Osteocyte (in vitro differentiated cells): ENCODE measurements at regions not wholly inside any gene's neighbourhood (a gene's known extent, or its start where the extent isn't known, plus 50 kb on each side); places are given as distances from the start of the nearest gene placed in this dataset.

Source experiments
- DNase-seq: peaks from one replicate; pipeline ENCODE4 v3.0.0; 2021; ENCODE audit warnings: mixed read lengths; ENCODE audit not compliant: unreplicated experiment; ENCODE audit errors: extremely low spot score
- H3K27ac Mint-ChIP-seq: one replicate; pipeline ENCODE4 v1.8.0; 2021; ENCODE audit warnings: mild to moderate bottlenecking, mixed read lengths; ENCODE audit not compliant: unreplicated experiment
- H3K27me3 Mint-ChIP-seq: one replicate; pipeline ENCODE4 v1.8.0; 2021; ENCODE audit warnings: mixed read lengths; ENCODE audit not compliant: unreplicated experiment
- H3K36me3 Mint-ChIP-seq: one replicate; pipeline ENCODE4 v1.8.0; 2021; ENCODE audit warnings: mixed read lengths; ENCODE audit not compliant: unreplicated experiment
- H3K4me1 Mint-ChIP-seq: one replicate; pipeline ENCODE4 v1.8.0; 2021; ENCODE audit warnings: mixed read lengths; ENCODE audit not compliant: unreplicated experiment
- H3K4me3 Mint-ChIP-seq: one replicate; pipeline ENCODE4 v1.8.0; 2021; ENCODE audit warnings: mild to moderate bottlenecking, moderate library complexity, mixed read lengths; ENCODE audit not compliant: unreplicated experiment
- H3K9me3 Mint-ChIP-seq: one replicate; pipeline ENCODE4 v1.8.0; 2021; ENCODE audit warnings: mixed read lengths; ENCODE audit not compliant: unreplicated experiment
- TF ChIP-seq, protein P1 (sequence below): fragments of 200-600 bp; sonication (generic); IDR thresholded peaks from 2 replicates; pipeline ENCODE4 v1.5.0; 2021; ENCODE audit warnings: antibody characterized with exemption, mild to moderate bottlenecking, moderate library complexity

DNA sequence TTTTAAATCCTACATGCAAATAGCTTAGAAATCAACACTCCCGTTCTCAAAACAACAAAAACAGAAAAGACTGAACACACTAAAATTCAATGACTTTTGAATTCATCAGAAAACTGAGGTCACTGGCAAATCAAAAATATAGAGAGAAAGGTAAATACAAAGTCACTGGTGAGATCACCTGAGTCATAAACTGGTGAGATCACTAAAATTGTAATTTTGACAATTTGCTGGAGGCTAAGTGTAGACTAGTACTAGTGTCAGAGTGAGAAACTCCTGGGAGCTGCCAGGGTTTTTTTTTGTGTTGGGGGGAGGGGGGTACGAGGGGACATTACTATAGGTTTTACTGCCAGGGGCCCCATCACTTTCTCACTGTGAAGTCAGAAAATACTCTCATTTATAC, 1876.0 kb upstream of the CELF4 start:
- Mint-ChIP-seq H3K27ac (no peak overlapping the region), H3K4me3 (no peak overlapping the region), H3K4me1 (no peaks in the 10 kb centered on the region), H3K27me3 (no peaks in the 10 kb centered on the region), H3K36me3 (no peaks in the 10 kb centered on the region), H3K9me3 (no peaks in the 10 kb centered on the region)
- DNase-seq, result no peak
- TF ChIP-seq, protein P1, sequence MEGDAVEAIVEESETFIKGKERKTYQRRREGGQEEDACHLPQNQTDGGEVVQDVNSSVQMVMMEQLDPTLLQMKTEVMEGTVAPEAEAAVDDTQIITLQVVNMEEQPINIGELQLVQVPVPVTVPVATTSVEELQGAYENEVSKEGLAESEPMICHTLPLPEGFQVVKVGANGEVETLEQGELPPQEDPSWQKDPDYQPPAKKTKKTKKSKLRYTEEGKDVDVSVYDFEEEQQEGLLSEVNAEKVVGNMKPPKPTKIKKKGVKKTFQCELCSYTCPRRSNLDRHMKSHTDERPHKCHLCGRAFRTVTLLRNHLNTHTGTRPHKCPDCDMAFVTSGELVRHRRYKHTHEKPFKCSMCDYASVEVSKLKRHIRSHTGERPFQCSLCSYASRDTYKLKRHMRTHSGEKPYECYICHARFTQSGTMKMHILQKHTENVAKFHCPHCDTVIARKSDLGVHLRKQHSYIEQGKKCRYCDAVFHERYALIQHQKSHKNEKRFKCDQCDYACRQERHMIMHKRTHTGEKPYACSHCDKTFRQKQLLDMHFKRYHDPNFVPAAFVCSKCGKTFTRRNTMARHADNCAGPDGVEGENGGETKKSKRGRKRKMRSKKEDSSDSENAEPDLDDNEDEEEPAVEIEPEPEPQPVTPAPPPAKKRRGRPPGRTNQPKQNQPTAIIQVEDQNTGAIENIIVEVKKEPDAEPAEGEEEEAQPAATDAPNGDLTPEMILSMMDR, result no peak

DNA sequence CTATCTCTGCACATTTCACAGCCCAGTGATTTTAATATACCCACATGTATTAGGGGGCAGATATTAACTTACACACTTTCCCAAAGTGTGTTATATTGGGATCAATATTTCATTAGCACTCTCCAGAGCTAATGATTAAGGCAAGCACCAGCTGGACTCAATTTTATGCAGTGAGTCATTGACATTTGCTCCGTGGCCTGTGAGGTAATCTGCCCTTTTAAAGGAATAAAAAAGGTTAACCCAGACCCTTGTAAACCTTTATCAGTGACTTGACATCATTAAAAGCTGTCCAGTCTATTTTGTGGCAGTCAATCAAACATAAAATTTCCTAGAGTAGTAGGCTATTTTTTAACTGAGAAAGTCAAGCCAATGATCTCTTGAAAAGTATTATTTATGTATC, 1870.4 kb upstream of the CELF4 start:
- no peak overlapping the region for H3K27ac Mint-ChIP-seq
- no peak for DNase-seq
- H3K36me3 Mint-ChIP-seq, result no peaks in the 10 kb centered on the region
- no peaks in the 10 kb centered on the region for H3K27me3 Mint-ChIP-seq
- peaks cover 21% of the 10 kb centered on the region for H3K4me1 Mint-ChIP-seq
- TF ChIP-seq, protein P1, result no peak
- no peak overlapping the region for H3K4me3 Mint-ChIP-seq
- H3K9me3 Mint-ChIP-seq, result no peaks in the 10 kb centered on the region

DNA sequence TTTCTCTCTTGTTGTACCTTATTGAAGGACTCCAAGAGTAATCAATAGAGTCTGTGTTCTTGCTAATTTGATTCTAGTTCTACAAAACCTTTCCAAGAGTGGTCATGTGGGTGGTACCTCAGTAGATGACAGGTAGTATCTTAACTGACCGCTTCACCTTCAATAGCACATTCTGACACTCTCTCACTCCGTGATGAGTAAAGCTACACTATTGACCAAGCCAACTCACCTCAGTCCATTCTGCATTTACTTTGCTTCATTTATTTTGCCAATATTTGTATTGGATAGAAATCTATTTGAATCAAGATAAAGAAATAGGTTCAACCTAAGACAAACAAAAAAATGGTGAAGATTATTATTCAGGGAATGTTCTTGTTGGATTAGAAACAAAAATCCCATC, 1869.6 kb upstream of the CELF4 start:
- Mint-ChIP-seq H3K27me3 (no peaks in the 10 kb centered on the region), H3K27ac (no peak overlapping the region), H3K36me3 (no peaks in the 10 kb centered on the region), H3K4me3 (no peak overlapping the region), H3K9me3 (peaks cover 6% of the 10 kb centered on the region), H3K4me1 (peaks cover 21% of the 10 kb centered on the region)
- TF ChIP-seq, protein P1, result no peak
- no peak for DNase-seq

DNA sequence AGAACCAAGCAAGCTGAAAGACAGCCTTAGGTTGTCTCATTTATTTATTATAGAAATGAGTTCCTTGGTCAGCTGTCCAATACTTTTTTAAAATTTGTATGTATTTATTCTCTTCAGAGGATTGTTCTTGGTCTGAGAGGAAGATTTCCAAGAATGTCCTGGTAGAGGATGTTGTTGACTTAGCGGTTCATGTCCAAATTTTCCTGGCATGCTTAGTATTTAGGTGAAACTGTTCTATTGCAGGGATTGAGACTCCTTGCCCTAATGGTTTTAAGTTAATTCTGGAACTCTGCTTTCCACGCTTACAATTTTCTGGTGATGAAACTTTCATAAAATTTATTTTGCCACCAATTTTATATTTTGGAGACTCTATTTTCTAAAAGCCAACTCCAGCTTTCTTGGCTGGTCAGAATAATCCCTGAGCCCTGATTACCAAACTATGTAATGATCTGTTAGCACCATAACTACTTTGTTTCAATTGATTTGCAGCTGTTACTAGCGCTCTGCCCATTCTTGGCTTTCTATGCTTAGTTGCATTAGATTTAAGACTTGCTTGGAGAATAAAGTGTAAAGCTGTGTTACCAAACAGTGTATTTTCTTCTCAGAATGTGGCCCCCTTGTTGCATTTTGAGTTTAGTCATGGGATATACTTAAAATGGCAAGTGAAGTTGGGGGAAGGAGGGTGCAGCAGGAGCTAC, 1868.8 kb upstream of the CELF4 start:
- Mint-ChIP-seq H3K4me3 (no peak overlapping the region), H3K27ac (peak overlapping the region; percentile 61), H3K36me3 (no peaks in the 10 kb centered on the region), H3K27me3 (no peaks in the 10 kb centered on the region), H3K4me1 (peaks cover 21% of the 10 kb centered on the region), H3K9me3 (peaks cover 8% of the 10 kb centered on the region)
- no peak for DNase-seq
- TF ChIP-seq, protein P1, result no peak

DNA sequence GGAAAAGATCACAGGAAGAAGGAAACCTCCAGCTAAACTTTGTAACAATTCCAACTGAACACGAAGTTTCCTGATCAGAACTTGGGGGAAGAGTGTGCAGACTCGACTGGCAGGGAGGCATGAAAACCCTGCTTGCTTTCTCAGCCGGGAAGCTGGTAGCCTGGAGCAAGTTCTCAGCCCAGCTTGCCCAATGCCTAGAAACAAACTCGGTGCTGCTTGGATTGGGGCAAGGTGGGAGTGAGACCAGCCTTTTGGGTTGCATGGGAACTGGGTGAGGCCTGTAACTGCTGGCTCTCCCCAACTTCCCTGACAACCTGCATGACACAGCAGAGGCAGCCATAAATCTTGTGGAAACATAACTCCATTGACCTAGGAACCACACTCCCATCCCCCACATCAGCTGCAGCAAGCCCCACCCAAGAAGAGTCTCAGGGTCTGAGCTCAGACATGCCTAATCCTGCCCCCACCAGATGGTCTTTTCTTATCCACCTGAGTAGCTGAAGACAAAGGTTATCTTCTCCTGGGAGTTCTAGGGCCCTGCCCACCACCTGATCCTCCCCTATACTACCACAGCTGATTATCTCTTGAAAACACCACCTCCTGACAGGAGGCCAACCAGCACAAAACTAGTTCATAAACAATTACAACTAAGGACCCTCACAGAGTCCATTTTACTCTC, 1859.7 kb upstream of the CELF4 start:
- Mint-ChIP-seq H3K9me3 (peaks cover 31% of the 10 kb centered on the region), H3K4me3 (no peak overlapping the region), H3K27me3 (no peaks in the 10 kb centered on the region), H3K27ac (no peak overlapping the region), H3K36me3 (no peaks in the 10 kb centered on the region), H3K4me1 (peaks cover 3% of the 10 kb centered on the region)
- DNase-seq, result no peak
- TF ChIP-seq, protein P1, result no peak
